Common myeloid progenitor, CD34-positive (primary cell): ENCODE measurements at regions not wholly inside any gene's neighbourhood (a gene's known extent, or its start where the extent isn't known, plus 50 kb on each side); places are given as distances from the start of the nearest gene placed in this dataset.

Source experiments
- CTCF ChIA-PET: fragments of 350-600 bp; sonication (Branson Sonifier 250); formaldehyde crosslinking; loops from one replicate; lab custom pipeline; 2021; ENCODE audit warnings: antibody characterized with exemption; lab: Charles Lee
- POLR2A ChIA-PET: fragments of 350-600 bp; sonication (Branson Sonifier 250); formaldehyde crosslinking; loops from one replicate; lab custom pipeline; 2021; ENCODE audit warnings: antibody characterized with exemption; lab: Charles Lee
- DNase-seq, 3 donors: peaks; one replicate each; pipeline versions ENCODE4 v3.0.0 to v3.0.0-alpha.2; 2013
- H3K27ac ChIP-seq, 2 experiments: 1 replicate in 1 of 2; 2 replicates in 1 of 2; pipeline ENCODE4 v1.7.0; 2013; ENCODE audit warnings: inconsistent platforms in 2 of 2, low read length in 2 of 2, mild to moderate bottlenecking in 2 of 2, low read depth in 1 of 2, moderate library complexity in 1 of 2; ENCODE audit not compliant: severe bottlenecking in 2 of 2, insufficient read depth in 1 of 2, poor library complexity in 1 of 2
- H3K27me3 ChIP-seq, 5 experiments: replicated peaks in 2 of 5; 1 replicate in 3 of 5; 2 replicates in 2 of 5; pipeline versions ENCODE4 v1.6.1 to v1.7.0; 2013; ENCODE audit warnings: low read length in 4 of 5, mild to moderate bottlenecking in 2 of 5, moderate library complexity in 2 of 5, inconsistent platforms in 1 of 5; ENCODE audit not compliant: insufficient read depth in 5 of 5, control insufficient read depth in 4 of 5
- H3K36me3 ChIP-seq, 4 experiments: 1 replicate in 2 of 4; 2 replicates in 2 of 4; pipeline versions ENCODE4 v1.6.1 to v1.7.0; 2013; ENCODE audit warnings: low read length in 3 of 4, control low read depth in 1 of 4, mild to moderate bottlenecking in 1 of 4; ENCODE audit not compliant: control insufficient read depth in 4 of 4, insufficient read depth in 4 of 4
- H3K4me1 ChIP-seq, 4 experiments: 1 replicate in 3 of 4; 2 replicates in 1 of 4; pipeline versions ENCODE4 v1.6.1 to v1.7.1; 2013; ENCODE audit warnings: low read length in 3 of 4, mild to moderate bottlenecking in 3 of 4, control low read depth in 1 of 4, inconsistent platforms in 1 of 4, moderate library complexity in 1 of 4; ENCODE audit not compliant: control insufficient read depth in 4 of 4, insufficient read depth in 4 of 4; ENCODE audit errors: control extremely low read depth in 1 of 4
- H3K4me3 ChIP-seq, 7 experiments: 1 replicate in 4 of 7; 2 replicates in 3 of 7; pipeline versions ENCODE4 v1.5.1 to v1.7.0; 2013; ENCODE audit warnings: mild to moderate bottlenecking in 7 of 7, low read length in 6 of 7, moderate library complexity in 6 of 7, inconsistent platforms in 2 of 7, low read depth in 2 of 7, control low read depth in 1 of 7; ENCODE audit not compliant: insufficient read depth in 4 of 7, control insufficient read depth in 1 of 7; ENCODE audit errors: extremely low read depth in 1 of 7
- H3K9me3 ChIP-seq, 5 experiments: 1 replicate in 4 of 5; 2 replicates in 1 of 5; pipeline versions ENCODE4 v1.6.1 to v1.7.1; 2013; ENCODE audit warnings: low read length in 4 of 5, mild to moderate bottlenecking in 2 of 5, inconsistent platforms in 1 of 5, low read depth in 1 of 5, moderate library complexity in 1 of 5; ENCODE audit not compliant: control insufficient read depth in 4 of 5, insufficient read depth in 2 of 5; ENCODE audit errors: control extremely low read depth in 1 of 5
- WGBS: methylation state at CpG from one replicate; pipeline ENCODE4 v1.1.5; 2013; ENCODE audit not compliant: insufficient coverage; 5-methylcytosine and 5-hydroxymethylcytosine counted together

- H3K27ac ChIP-seq = no peak overlapping the region
- WGBS = 0% methylated on average over 1 of the region's 3 CpGs
- H3K4me1 ChIP-seq = no peaks in the 10 kb centered on the region
- no peaks in the 10 kb centered on the region for H3K9me3 ChIP-seq
- ChIA-PET CTCF (no interaction called here), POLR2A (no interaction called here)
- H3K27me3 ChIP-seq = no peaks in the 10 kb centered on the region
- DNase-seq = no peak
- H3K4me3 ChIP-seq = no peak overlapping the region
- H3K36me3 ChIP-seq = no peaks in the 10 kb centered on the region
These were observed 743.3 kb upstream of the AGA start for GRCh38 chr4:178185517-178185916.

GRCh38 chr4:178192611-178193010 is 750.4 kb upstream of the AGA start:
- Histone ChIP-seq H3K27ac (no peak overlapping the region), H3K27me3 (no peaks in the 10 kb centered on the region), H3K36me3 (no peaks in the 10 kb centered on the region), H3K9me3 (no peaks in the 10 kb centered on the region), H3K4me1 (no peaks in the 10 kb centered on the region), H3K4me3 (no peak overlapping the region)
- no peak for DNase-seq
- ChIA-PET CTCF (no interaction called here), POLR2A (no interaction called here)

GRCh38 chr4:178196751-178197374 is 754.6 kb upstream of the AGA start:
- Histone ChIP-seq H3K27me3 (no peaks in the 10 kb centered on the region), H3K36me3 (no peaks in the 10 kb centered on the region), H3K4me3 (no peak overlapping the region), H3K9me3 (no peaks in the 10 kb centered on the region), H3K4me1 (no peaks in the 10 kb centered on the region), H3K27ac (no peak overlapping the region)
- POLR2A ChIA-PET = no interaction called here
- 96% methylated on average over 6 of the region's 6 CpGs for WGBS
- DNase-seq = no peak
- CTCF ChIA-PET = no interaction called here

DNA sequence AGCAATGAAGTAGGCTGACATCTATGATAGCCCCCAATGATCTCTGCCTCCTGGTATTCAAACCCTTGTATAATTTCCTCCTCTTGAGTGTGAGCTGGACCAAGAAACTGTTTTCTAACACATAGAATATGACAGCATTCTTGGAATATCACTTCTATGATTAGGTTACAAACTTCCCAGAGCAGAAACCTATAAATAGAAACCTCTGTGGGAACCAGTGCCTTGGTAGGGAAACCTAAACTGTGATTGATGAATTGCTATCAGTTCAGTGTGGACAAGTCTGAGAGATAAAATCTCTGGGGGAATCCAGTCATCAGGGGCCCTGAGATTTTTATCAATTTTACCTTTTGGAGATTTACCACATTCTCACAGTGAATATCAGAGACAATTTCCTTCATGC is 756.5 kb upstream of the AGA start:
- Histone ChIP-seq H3K4me1 (no peaks in the 10 kb centered on the region), H3K36me3 (no peaks in the 10 kb centered on the region), H3K9me3 (no peaks in the 10 kb centered on the region), H3K27me3 (no peaks in the 10 kb centered on the region), H3K27ac (no peak overlapping the region), H3K4me3 (no peak overlapping the region)
- CTCF ChIA-PET = interaction anchor here (0.5 kb wide), 1 partner anchor 278 kb away, joined by 3 read pairs; no protein-coding TSS in a partner anchor
- no peak for DNase-seq
- POLR2A ChIA-PET = no interaction called here

- Histone ChIP-seq H3K27me3 (no peaks in the 10 kb centered on the region), H3K36me3 (no peaks in the 10 kb centered on the region), H3K4me3 (no peak overlapping the region), H3K27ac (no peak overlapping the region), H3K9me3 (peaks cover 0 to under 1% (median 0%) of the 10 kb centered on the region in 5 experiments), H3K4me1 (no peaks in the 10 kb centered on the region)
- WGBS = no CpG with 5 or more reads among the region's 1 CpG
- no peak for DNase-seq
- ChIA-PET CTCF (no interaction called here), POLR2A (no interaction called here)
These were observed 760.2 kb upstream of the AGA start for GRCh38 chr4:178202422-178202821.

DNA sequence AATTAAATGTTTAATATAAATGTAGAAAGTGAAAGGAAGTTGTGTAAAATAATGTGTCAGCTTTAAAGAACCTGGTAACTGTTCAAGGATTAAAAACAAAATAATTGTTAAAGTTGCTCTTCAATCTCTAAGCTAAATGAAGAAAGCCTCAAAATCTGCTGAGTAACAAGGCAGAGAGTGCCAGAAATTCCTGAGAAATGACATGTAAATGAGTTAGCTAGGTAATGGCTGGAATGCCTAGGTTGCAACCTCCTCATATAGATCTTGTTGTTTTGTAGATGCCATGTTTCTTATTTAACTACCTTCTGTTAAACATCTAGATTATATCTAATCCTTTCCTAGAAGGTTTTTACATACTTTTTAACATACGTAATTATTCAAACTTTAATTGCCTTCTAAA is 763.6 kb upstream of the AGA start:
- WGBS = 100% methylated on average over 1 of the region's 1 CpG
- POLR2A ChIA-PET = no interaction called here
- Histone ChIP-seq H3K27ac (no peak overlapping the region), H3K9me3 (peaks cover 0 to 5% (median 0%) of the 10 kb centered on the region in 5 experiments), H3K4me1 (no peaks in the 10 kb centered on the region), H3K36me3 (no peaks in the 10 kb centered on the region), H3K4me3 (no peak overlapping the region), H3K27me3 (no peaks in the 10 kb centered on the region)
- CTCF ChIA-PET = no interaction called here
- DNase-seq = no peak

GRCh38 chr4:178215309-178215708 is 773.1 kb upstream of the AGA start:
- H3K36me3 ChIP-seq = no peaks in the 10 kb centered on the region
- H3K27me3 ChIP-seq = no peaks in the 10 kb centered on the region
- DNase-seq = no peak
- H3K27ac ChIP-seq = no peak overlapping the region
- no CpG with 5 or more reads among the region's 2 CpGs for WGBS
- ChIA-PET POLR2A (no interaction called here), CTCF (no interaction called here)
- H3K4me1 ChIP-seq = no peaks in the 10 kb centered on the region
- H3K4me3 ChIP-seq = no peak overlapping the region
- no peaks in the 10 kb centered on the region for H3K9me3 ChIP-seq
